Neural progenitor cell (in vitro differentiated cells): ENCODE measurements at regions not wholly inside any gene's neighbourhood (a gene's known extent, or its start where the extent isn't known, plus 50 kb on each side); places are given as distances from the start of the nearest gene placed in this dataset.

Source experiments
- DNase-seq: peaks from one replicate; pipeline ENCODE4 v3.0.0-alpha.2; 2016; ENCODE audit warnings: low spot score
- H2AFZ ChIP-seq: fragments of 200-600 bp; sonication (generic); replicated peaks from 2 replicates; pipeline ENCODE4 v1.6.1; 2016; ENCODE audit warnings: antibody characterized with exemption
- H3F3A ChIP-seq: fragments of 200-600 bp; sonication (generic); 2 replicates; pipeline ENCODE4 v1.6.1; 2016; ENCODE audit warnings: antibody characterized with exemption, low read depth
- H3K27ac ChIP-seq: fragments of 200-600 bp; sonication (generic); 2 replicates; pipeline ENCODE4 v1.5.1; 2016; ENCODE audit warnings: mild to moderate bottlenecking
- H3K27me3 ChIP-seq: fragments of 200-600 bp; sonication (generic); 2 replicates; pipeline ENCODE4 v1.6.1; 2016; ENCODE audit warnings: mild to moderate bottlenecking, moderate library complexity
- H3K36me3 ChIP-seq: fragments of 200-600 bp; sonication (generic); 2 replicates; pipeline ENCODE4 v1.5.1; 2016
- H3K4me1 ChIP-seq: fragments of 200-600 bp; sonication (generic); 2 replicates; pipeline ENCODE4 v1.6.1; 2016; ENCODE audit warnings: mixed run types
- H3K4me2 ChIP-seq: fragments of 200-600 bp; sonication (generic); 2 replicates; pipeline ENCODE4 v1.6.1; 2016
- H3K4me3 ChIP-seq: fragments of 200-600 bp; sonication (generic); 2 replicates; pipeline ENCODE4 v1.5.1; 2016
- H3K79me2 ChIP-seq: fragments of 200-600 bp; sonication (generic); 2 replicates; pipeline ENCODE4 v1.6.1; 2016; ENCODE audit warnings: low read depth
- H3K9ac ChIP-seq: fragments of 200-600 bp; sonication (generic); 2 replicates; pipeline ENCODE4 v1.6.1; 2016
- H3K9me3 ChIP-seq: fragments of 200-600 bp; sonication (generic); 2 replicates; pipeline ENCODE4 v1.5.1; 2016; ENCODE audit warnings: low read depth
- H4K20me1 ChIP-seq: fragments of 200-600 bp; sonication (generic); 2 replicates; pipeline ENCODE4 v1.6.1; 2016; ENCODE audit warnings: low read depth
- H3K27ac Mint-ChIP-seq: 3 replicates; pipeline ENCODE4 v1.8.0; 2021; ENCODE audit warnings: mixed read lengths
- H3K27me3 Mint-ChIP-seq: 2 replicates; pipeline ENCODE4 v1.8.0; 2022; ENCODE audit warnings: low read depth, mild to moderate bottlenecking, inconsistent platforms, moderate library complexity, mixed read lengths; ENCODE audit not compliant: insufficient read depth
- H3K36me3 Mint-ChIP-seq: 3 replicates; pipeline ENCODE4 v1.8.0; 2021; ENCODE audit warnings: mixed read lengths
- H3K4me1 Mint-ChIP-seq: 3 replicates; pipeline ENCODE4 v1.8.0; 2021; ENCODE audit warnings: mixed read lengths
- H3K4me3 Mint-ChIP-seq: 3 replicates; pipeline ENCODE4 v1.8.0; 2021; ENCODE audit warnings: mild to moderate bottlenecking, moderate library complexity, mixed read lengths
- H3K9me3 Mint-ChIP-seq: 3 replicates; pipeline ENCODE4 v1.8.0; 2020; ENCODE audit warnings: mixed read lengths
- EZH2 ChIP-seq: fragments of 200-600 bp; sonication (generic); IDR thresholded peaks from 2 replicates; pipeline ENCODE4 v1.6.1; 2017; ENCODE audit warnings: antibody characterized with exemption, mild to moderate bottlenecking, moderate library complexity
- EZH2phosphoT487 ChIP-seq: fragments of 200-600 bp; sonication (generic); IDR thresholded peaks from 2 replicates; pipeline ENCODE4 v1.6.1; 2017; ENCODE audit warnings: antibody characterized with exemption
- TF ChIP-seq, protein P1 (sequence below): fragments of 200-600 bp; sonication (generic); IDR thresholded peaks from 2 replicates; pipeline ENCODE4 v1.5.1; 2017; ENCODE audit warnings: antibody characterized with exemption, mild to moderate bottlenecking

DNA sequence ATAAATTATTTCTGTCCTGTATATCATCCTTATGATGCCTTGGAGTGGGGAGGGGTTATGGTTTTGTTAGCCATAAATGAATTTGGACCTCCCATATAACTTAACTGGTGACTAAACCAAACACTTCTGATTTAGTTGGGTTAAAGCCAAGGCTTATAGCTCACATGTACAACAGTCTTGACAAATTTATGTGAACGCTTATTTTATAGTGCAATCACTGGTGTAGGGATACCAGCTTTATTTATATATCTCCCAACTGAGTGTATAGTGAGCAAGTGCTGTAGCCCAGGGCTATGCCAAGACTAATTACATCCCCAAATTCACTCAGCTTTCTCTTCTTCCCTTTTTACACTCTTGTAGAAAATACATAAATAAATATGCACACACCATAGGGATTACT lies 956.2 kb downstream of the SORCS3 start:
- Histone ChIP-seq H2AFZ (no peak overlapping the region), H3K9me3 (no peaks in the 10 kb centered on the region), H3K79me2 (no peaks in the 10 kb centered on the region), H3K27ac (no peak overlapping the region), H3K27me3 (no peaks in the 10 kb centered on the region), H3K36me3 (no peaks in the 10 kb centered on the region), H3F3A (no peaks in the 10 kb centered on the region), H3K4me2 (no peak overlapping the region), H3K9ac (no peak overlapping the region), H4K20me1 (no peaks in the 10 kb centered on the region), H3K4me3 (no peak overlapping the region), H3K4me1 (no peaks in the 10 kb centered on the region)
- H3K4me1 Mint-ChIP-seq: no peaks in the 10 kb centered on the region
- peaks cover 2% of the 10 kb centered on the region for H3K36me3 Mint-ChIP-seq
- H3K27ac Mint-ChIP-seq: no peak overlapping the region
- H3K27me3 Mint-ChIP-seq: no peaks in the 10 kb centered on the region
- no peak overlapping the region for H3K4me3 Mint-ChIP-seq
- DNase-seq: no peak
- peaks cover 4% of the 10 kb centered on the region for H3K9me3 Mint-ChIP-seq
- TF ChIP-seq, protein P1, sequence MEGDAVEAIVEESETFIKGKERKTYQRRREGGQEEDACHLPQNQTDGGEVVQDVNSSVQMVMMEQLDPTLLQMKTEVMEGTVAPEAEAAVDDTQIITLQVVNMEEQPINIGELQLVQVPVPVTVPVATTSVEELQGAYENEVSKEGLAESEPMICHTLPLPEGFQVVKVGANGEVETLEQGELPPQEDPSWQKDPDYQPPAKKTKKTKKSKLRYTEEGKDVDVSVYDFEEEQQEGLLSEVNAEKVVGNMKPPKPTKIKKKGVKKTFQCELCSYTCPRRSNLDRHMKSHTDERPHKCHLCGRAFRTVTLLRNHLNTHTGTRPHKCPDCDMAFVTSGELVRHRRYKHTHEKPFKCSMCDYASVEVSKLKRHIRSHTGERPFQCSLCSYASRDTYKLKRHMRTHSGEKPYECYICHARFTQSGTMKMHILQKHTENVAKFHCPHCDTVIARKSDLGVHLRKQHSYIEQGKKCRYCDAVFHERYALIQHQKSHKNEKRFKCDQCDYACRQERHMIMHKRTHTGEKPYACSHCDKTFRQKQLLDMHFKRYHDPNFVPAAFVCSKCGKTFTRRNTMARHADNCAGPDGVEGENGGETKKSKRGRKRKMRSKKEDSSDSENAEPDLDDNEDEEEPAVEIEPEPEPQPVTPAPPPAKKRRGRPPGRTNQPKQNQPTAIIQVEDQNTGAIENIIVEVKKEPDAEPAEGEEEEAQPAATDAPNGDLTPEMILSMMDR: no peak
- no peak for TF ChIP-seq EZH2
- no peak for TF ChIP-seq EZH2phosphoT487

DNA sequence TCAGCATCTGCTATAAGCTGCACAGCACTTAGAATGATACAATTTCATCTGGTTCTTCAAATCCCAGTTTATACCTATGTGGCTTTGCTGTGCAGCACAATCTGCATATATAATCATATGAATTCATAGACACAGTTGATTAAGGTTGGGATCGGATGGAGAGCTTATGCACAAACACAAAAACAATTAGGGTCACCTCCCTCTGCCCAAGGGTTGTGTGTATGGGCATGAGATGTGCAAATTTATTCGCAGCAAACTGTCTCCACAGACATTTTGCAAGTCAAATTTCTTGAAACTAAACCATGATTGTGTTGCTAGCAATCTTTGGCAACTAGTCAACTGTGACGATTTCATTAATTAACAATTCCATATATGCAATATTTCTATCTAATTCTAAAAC lies 955.7 kb downstream of the SORCS3 start:
- no peaks in the 10 kb centered on the region for H3K27me3 ChIP-seq
- H3K4me2 ChIP-seq: no peak overlapping the region
- Mint-ChIP-seq H3K4me1 (peaks cover under 1% of the 10 kb centered on the region), H3K27me3 (no peaks in the 10 kb centered on the region), H3K36me3 (peaks cover 2% of the 10 kb centered on the region), H3K4me3 (no peak overlapping the region), H3K27ac (no peak overlapping the region), H3K9me3 (peaks cover 4% of the 10 kb centered on the region)
- H2AFZ ChIP-seq: no peak overlapping the region
- H3K9ac ChIP-seq: no peak overlapping the region
- TF ChIP-seq, protein P1: no peak
- TF ChIP-seq EZH2phosphoT487 (no peak), EZH2 (no peak)
- no peaks in the 10 kb centered on the region for H3F3A ChIP-seq
- no peaks in the 10 kb centered on the region for H3K36me3 ChIP-seq
- no peak for DNase-seq
- H3K4me1 ChIP-seq: no peaks in the 10 kb centered on the region
- no peak overlapping the region for H3K27ac ChIP-seq
- no peaks in the 10 kb centered on the region for H3K9me3 ChIP-seq
- no peaks in the 10 kb centered on the region for H3K79me2 ChIP-seq
- no peaks in the 10 kb centered on the region for H4K20me1 ChIP-seq
- H3K4me3 ChIP-seq: no peak overlapping the region

DNA sequence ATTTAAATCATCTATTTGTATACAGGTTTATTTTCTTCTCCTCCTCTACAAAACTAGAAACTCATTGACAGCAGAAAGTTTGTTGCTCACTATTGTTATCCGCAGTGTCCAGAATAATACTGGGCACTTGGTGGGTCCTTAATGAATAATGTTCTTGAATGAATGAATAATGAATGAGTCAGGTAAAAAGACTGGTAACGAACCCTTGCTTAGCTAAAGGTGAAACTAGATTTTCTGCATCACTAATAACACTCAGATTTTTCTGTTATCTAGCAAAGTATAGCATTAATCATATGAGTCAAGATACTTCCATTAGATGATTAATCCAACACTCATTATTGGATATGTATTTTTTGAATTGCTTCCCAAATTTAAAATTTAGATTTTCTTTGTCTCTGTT lies 953.2 kb downstream of the SORCS3 start:
- TF ChIP-seq EZH2phosphoT487: no peak
- TF ChIP-seq EZH2: no peak
- TF ChIP-seq, protein P1: no peak

More for the DNA sequence above, 953.2 kb downstream of the SORCS3 start:
- Histone ChIP-seq H3K79me2 (no peaks in the 10 kb centered on the region), H3K9me3 (no peaks in the 10 kb centered on the region), H3K9ac (no peak overlapping the region), H3K36me3 (no peaks in the 10 kb centered on the region), H3K27me3 (no peaks in the 10 kb centered on the region), H3F3A (no peaks in the 10 kb centered on the region), H3K27ac (no peak overlapping the region), H3K4me1 (no peaks in the 10 kb centered on the region), H3K4me2 (no peak overlapping the region), H4K20me1 (no peaks in the 10 kb centered on the region), H3K4me3 (no peak overlapping the region), H2AFZ (no peak overlapping the region)
- no peak for DNase-seq
- Mint-ChIP-seq H3K27me3 (no peaks in the 10 kb centered on the region), H3K36me3 (peaks cover 2% of the 10 kb centered on the region), H3K27ac (no peak overlapping the region), H3K4me3 (no peak overlapping the region), H3K4me1 (peaks cover 5% of the 10 kb centered on the region), H3K9me3 (peaks cover 4% of the 10 kb centered on the region)
